AG09309 (cell line): ENCODE measurements at regions not wholly inside any gene's neighbourhood (a gene's known extent, or its start where the extent isn't known, plus 50 kb on each side); places are given as distances from the start of the nearest gene placed in this dataset.

ENCODE experiments used
- DNase-seq: peaks from one replicate; pipeline ENCODE4 v3.0.0-alpha.2; 2010; ENCODE audit warnings: low read depth
- H3K4me3 ChIP-seq: 2 replicates; pipeline ENCODE4 v1.5.1; 2011; ENCODE audit warnings: mild to moderate bottlenecking, low read depth, low read length, moderate library complexity; ENCODE audit not compliant: control insufficient read depth
- TF ChIP-seq, protein P1 (sequence below): IDR thresholded peaks from 2 replicates; pipeline ENCODE4 v1.5.1; 2011; ENCODE audit warnings: mild to moderate bottlenecking, low read depth, low read length, inconsistent platforms; ENCODE audit not compliant: insufficient read depth, control insufficient read depth; ENCODE audit errors: missing control alignments

DNA sequence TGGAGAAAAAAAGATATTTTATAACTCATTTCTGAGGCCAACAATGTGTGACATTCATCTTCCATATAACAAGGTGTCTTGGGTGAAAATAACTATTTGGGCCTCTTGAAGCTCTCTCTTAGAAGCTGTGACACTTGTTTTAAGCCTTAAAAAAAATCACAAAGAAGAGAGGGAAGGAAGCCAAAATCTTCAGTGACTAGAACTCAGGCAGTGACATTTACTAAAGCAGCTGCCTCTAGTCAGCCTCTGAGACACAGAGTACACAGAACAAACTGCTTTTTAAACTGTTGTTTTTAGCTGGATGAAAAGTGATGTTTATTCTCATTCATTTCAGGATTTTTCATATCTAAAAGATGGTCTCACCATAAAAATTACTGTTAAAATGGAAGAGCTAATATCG, 793.6 kb downstream of the GALC start:
- no peak for DNase-seq
- H3K4me3 ChIP-seq, result no peak overlapping the region
- TF ChIP-seq, protein P1, sequence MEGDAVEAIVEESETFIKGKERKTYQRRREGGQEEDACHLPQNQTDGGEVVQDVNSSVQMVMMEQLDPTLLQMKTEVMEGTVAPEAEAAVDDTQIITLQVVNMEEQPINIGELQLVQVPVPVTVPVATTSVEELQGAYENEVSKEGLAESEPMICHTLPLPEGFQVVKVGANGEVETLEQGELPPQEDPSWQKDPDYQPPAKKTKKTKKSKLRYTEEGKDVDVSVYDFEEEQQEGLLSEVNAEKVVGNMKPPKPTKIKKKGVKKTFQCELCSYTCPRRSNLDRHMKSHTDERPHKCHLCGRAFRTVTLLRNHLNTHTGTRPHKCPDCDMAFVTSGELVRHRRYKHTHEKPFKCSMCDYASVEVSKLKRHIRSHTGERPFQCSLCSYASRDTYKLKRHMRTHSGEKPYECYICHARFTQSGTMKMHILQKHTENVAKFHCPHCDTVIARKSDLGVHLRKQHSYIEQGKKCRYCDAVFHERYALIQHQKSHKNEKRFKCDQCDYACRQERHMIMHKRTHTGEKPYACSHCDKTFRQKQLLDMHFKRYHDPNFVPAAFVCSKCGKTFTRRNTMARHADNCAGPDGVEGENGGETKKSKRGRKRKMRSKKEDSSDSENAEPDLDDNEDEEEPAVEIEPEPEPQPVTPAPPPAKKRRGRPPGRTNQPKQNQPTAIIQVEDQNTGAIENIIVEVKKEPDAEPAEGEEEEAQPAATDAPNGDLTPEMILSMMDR, result no peak

- DNase-seq, result no peak
- no peak overlapping the region for H3K4me3 ChIP-seq
- TF ChIP-seq, protein P1, result no peak
Observed at GRCh38 chr14:87196436-87196835, 796.5 kb downstream of the GALC start.

GRCh38 chr14:87187786-87188185, 805.2 kb downstream of the GALC start:
- TF ChIP-seq, protein P1, result no peak
- no peak overlapping the region for H3K4me3 ChIP-seq
- no peak for DNase-seq

DNA sequence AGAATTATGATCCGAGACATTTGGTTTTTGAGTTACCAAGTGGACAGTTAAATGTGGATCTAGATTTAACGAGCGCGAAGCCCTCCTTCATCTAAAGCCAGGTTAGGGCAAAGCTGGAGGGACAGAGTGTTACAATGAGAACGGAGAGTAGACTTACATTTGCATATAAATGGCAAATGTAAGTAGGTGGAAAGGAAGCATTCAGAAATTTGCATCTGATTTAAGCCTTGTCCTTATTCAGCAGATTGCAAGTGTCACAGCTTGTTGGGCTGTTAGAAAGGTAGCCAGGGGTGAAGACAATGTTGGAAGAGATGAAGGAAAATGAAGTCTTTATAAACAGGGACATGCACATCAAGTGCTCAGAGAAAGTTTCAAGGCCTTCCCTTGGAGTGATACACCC, 806.2 kb downstream of the GALC start:
- H3K4me3 ChIP-seq, result no peak overlapping the region
- no peak for DNase-seq
- TF ChIP-seq, protein P1, result no peak

DNA sequence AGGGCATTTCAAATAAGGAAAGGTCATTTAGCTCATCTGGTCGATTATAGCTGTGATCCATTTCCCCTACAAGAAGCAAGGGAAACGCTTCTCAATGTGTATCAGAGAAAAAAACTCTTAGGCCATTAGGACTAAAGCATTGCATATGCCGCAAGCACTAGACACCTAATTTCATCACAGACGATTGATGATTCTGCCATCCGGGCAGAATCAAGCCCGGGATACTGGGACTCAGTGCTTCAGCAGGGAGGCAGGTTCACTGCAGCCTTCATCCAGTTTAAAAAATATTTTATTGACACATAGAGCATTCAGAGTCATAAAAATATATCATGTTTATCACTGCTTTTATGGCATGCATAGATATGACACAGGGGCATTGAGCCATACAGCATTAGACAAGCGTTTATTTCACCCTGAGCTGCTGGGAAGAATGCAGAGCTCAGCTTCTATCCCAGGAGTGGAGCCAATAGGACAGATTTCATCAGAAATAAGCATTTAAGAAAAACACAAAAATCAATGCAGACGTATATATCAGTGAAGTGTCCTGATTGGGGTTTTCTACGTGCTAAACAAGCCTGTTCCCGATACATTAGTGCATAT, 806.9 kb downstream of the GALC start:
- DNase-seq, result no peak
- TF ChIP-seq, protein P1, result no peak
- H3K4me3 ChIP-seq, result no peak overlapping the region

DNA sequence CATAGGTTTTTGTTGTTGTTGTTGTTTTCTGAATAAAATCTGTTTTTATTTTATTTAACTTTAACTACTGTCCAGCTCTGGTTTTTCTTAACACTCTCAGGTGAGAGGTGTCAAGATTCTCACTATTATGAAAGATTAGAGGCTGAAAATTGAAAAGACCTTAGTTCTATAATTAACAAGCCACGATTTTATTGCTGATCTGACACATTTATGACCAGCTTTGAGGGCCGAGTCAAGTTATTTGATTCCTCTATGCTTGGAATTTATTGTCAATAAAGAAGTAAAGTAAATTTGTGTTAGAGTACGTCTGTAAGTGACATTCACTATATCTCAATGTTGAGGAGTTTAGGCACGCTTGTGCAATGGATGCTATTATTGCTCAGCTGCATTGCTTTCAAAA, 808.8 kb downstream of the GALC start:
- DNase-seq, result no peak
- no peak overlapping the region for H3K4me3 ChIP-seq

More for the DNA sequence above, 808.8 kb downstream of the GALC start:
- TF ChIP-seq, protein P1, result no peak
